MM.1S (cell line): ENCODE measurements at regions not wholly inside any gene's neighbourhood (a gene's known extent, or its start where the extent isn't known, plus 50 kb on each side); places are given as distances from the start of the nearest gene placed in this dataset.

ENCODE experiments used
- DNase-seq: peaks from one replicate; pipeline ENCODE4 v3.0.0-alpha.2; 2015
- H2AFZ ChIP-seq: fragments of 300-600 bp; sonication (generic); 2 replicates; pipeline ENCODE4 v1.6.0; 2016; ENCODE audit warnings: antibody characterized with exemption, low read length
- H3F3A ChIP-seq: fragments of 300-600 bp; sonication (generic); 2 replicates; pipeline ENCODE4 v1.6.1; 2016; ENCODE audit warnings: mild to moderate bottlenecking, antibody characterized with exemption, low read length, moderate library complexity, mixed read lengths; ENCODE audit not compliant: insufficient read depth
- H3K27ac ChIP-seq: fragments of 300-600 bp; sonication (generic); 2 replicates; pipeline ENCODE4 v1.5.1; 2016; ENCODE audit warnings: mild to moderate bottlenecking, low read length
- H3K27me3 ChIP-seq: fragments of 300-600 bp; sonication (generic); replicated peaks from 2 replicates; pipeline ENCODE4 v1.6.0; 2016; ENCODE audit warnings: low read length; ENCODE audit not compliant: insufficient read depth
- H3K36me3 ChIP-seq: fragments of 300-600 bp; sonication (generic); replicated peaks from 2 replicates; pipeline ENCODE4 v1.6.1; 2016; ENCODE audit warnings: mild to moderate bottlenecking, low read length, mixed read lengths; ENCODE audit not compliant: insufficient read depth
- H3K4me1 ChIP-seq: fragments of 300-600 bp; sonication (generic); 2 replicates; pipeline ENCODE4 v1.6.1; 2016; ENCODE audit warnings: low read length, mixed read lengths
- H3K4me2 ChIP-seq: fragments of 300-600 bp; sonication (generic); 2 replicates; pipeline ENCODE4 v1.6.0; 2016; ENCODE audit warnings: low read depth, low read length
- H3K4me3 ChIP-seq: fragments of 300-600 bp; sonication (generic); 2 replicates; pipeline ENCODE4 v1.5.1; 2016; ENCODE audit warnings: low read length, mixed read lengths
- H3K79me2 ChIP-seq: fragments of 300-600 bp; sonication (generic); 2 replicates; pipeline ENCODE4 v1.6.1; 2016; ENCODE audit warnings: mixed run types, low read length, mixed read lengths
- H3K9ac ChIP-seq: fragments of 300-600 bp; sonication (generic); 2 replicates; pipeline ENCODE4 v1.6.1; 2016; ENCODE audit warnings: low read length, mixed read lengths
- H3K9me2 ChIP-seq: fragments of 300-600 bp; sonication (generic); replicated peaks from 2 replicates; pipeline ENCODE4 v1.6.1; 2016; ENCODE audit warnings: mild to moderate bottlenecking, low read length, mixed read lengths; ENCODE audit not compliant: insufficient read depth
- H3K9me3 ChIP-seq: fragments of 300-600 bp; sonication (generic); replicated peaks from 2 replicates; pipeline ENCODE4 v1.6.1; 2016; ENCODE audit warnings: mild to moderate bottlenecking, low read length, mixed read lengths; ENCODE audit not compliant: insufficient read depth
- H4K20me1 ChIP-seq: fragments of 300-600 bp; sonication (generic); 2 replicates; pipeline ENCODE4 v1.6.1; 2016; ENCODE audit warnings: mild to moderate bottlenecking, low read length, moderate library complexity, mixed read lengths; ENCODE audit not compliant: insufficient read depth
- EZH2 ChIP-seq: fragments of 300-600 bp; sonication (generic); optimal IDR thresholded peaks from 2 replicates; pipeline ENCODE3; 2017; ENCODE audit warnings: low read depth, mild to moderate bottlenecking, antibody characterized with exemption, low read length, mixed read lengths
- EZH2phosphoT487 ChIP-seq: fragments of 300-600 bp; sonication (generic); IDR thresholded peaks from 2 replicates; pipeline ENCODE4 v1.6.1; 2018; ENCODE audit warnings: antibody characterized with exemption, low read length
- TF ChIP-seq, protein P1 (sequence below): fragments of 300-600 bp; sonication (generic); IDR thresholded peaks from 2 replicates; pipeline ENCODE4 v1.5.1; 2016; ENCODE audit warnings: antibody characterized with exemption, low read length, mixed read lengths

DNA sequence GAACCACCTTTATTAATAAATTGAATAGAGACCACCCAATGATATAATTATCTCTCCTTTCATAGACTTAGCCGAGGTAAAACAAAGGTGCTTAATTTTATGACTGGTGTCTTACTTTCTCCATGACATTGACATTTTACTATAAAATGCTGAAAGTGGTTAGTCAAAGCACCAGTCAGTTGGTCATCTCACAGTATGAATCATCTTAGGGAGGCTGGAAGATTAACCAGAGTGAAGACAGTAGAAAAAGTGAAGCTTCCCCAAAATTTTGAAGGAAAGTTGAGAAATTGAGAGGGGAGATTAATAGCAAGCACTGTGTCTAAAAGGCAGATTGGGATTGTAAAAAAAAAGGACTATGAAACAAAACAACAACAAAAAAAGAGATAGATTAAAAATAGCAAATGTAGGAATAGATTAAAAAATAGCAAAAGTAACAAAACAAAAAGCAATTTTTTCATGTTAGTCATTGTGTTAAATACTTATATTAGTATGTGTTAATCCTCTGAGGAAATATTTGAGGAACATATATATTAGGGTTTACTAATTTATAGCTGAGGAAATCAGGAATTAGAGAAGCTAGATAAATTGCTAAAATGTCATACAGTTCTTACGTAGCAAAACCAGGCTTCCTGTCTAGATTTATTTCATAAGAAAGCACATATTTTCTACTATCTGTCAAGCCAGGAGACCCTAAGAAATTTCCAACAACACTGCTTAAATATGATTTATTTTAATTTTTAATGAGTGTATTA lies 557.3 kb upstream of the ANO5 start:
- Histone ChIP-seq H3K9me2 (no peaks in the 10 kb centered on the region), H3K79me2 (no peaks in the 10 kb centered on the region), H3K4me1 (peaks cover 8% of the 10 kb centered on the region), H3K9me3 (no peaks in the 10 kb centered on the region), H3K36me3 (no peaks in the 10 kb centered on the region), H3K4me2 (no peak overlapping the region), H3K9ac (no peak overlapping the region), H4K20me1 (no peaks in the 10 kb centered on the region), H3K27ac (no peak overlapping the region), H3F3A (no peaks in the 10 kb centered on the region), H3K4me3 (no peak overlapping the region), H2AFZ (no peak overlapping the region), H3K27me3 (no peaks in the 10 kb centered on the region)
- TF ChIP-seq EZH2 (no peak), EZH2phosphoT487 (no peak)
- TF ChIP-seq, protein P1, sequence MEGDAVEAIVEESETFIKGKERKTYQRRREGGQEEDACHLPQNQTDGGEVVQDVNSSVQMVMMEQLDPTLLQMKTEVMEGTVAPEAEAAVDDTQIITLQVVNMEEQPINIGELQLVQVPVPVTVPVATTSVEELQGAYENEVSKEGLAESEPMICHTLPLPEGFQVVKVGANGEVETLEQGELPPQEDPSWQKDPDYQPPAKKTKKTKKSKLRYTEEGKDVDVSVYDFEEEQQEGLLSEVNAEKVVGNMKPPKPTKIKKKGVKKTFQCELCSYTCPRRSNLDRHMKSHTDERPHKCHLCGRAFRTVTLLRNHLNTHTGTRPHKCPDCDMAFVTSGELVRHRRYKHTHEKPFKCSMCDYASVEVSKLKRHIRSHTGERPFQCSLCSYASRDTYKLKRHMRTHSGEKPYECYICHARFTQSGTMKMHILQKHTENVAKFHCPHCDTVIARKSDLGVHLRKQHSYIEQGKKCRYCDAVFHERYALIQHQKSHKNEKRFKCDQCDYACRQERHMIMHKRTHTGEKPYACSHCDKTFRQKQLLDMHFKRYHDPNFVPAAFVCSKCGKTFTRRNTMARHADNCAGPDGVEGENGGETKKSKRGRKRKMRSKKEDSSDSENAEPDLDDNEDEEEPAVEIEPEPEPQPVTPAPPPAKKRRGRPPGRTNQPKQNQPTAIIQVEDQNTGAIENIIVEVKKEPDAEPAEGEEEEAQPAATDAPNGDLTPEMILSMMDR, result no peak
- no peak for DNase-seq

DNA sequence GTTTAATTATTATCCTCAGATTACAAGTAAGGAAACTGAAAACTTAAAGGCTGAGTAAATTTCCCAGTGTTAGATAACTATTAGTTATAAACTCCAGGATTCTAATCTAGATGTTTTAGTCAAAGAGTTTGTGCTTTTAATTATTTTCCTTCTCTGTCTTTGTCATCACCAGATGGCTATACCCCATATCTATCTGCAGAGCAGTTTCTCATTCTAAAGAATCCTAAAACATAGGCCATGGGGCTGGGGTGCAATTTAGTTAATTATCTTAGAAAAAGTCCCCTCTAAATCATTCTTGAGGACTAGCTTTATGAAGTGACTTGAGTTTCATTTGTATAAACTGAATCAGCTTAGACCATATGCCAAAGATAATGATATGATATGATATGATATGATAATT lies 556.3 kb upstream of the ANO5 start:
- Histone ChIP-seq H3K79me2 (no peaks in the 10 kb centered on the region), H3K27me3 (no peaks in the 10 kb centered on the region)
- DNase-seq, result no peak

DNA sequence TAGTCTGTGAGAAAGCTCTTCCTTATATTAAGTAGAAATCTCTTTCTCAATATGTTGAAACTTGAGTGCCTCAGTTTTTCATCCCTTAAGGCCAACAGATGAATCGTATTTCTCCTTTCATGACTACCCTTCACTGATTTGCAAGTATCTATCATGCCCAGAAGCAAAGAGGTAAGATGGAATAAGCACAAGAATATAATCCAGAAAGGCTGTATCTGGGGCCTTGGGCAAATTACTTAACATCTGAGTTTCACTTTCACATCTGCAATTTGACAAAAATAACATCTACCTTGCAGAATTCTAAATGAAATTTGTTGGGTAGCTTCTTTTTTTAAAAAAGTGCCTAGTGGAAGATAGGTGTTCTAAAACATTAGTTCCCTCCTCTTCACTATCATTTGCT lies 552.4 kb upstream of the ANO5 start:
- Histone ChIP-seq H2AFZ (no peak overlapping the region), H3K9ac (no peak overlapping the region), H3K27ac (no peak overlapping the region; the same call in 1 of the 2 replicates), H3K36me3 (no peaks in the 10 kb centered on the region), H3K9me2 (no peaks in the 10 kb centered on the region), H3K4me3 (no peak overlapping the region), H3K4me2 (peak overlapping the region; percentile 30; the same call in 1 of the 2 replicates), H3K4me1 (peaks cover 17% of the 10 kb centered on the region), H3K9me3 (no peaks in the 10 kb centered on the region), H3K79me2 (no peaks in the 10 kb centered on the region), H3F3A (no peaks in the 10 kb centered on the region), H4K20me1 (no peaks in the 10 kb centered on the region), H3K27me3 (no peaks in the 10 kb centered on the region)
- TF ChIP-seq, protein P1, result no peak
- TF ChIP-seq EZH2, result no peak
- TF ChIP-seq EZH2phosphoT487, result no peak
- DNase-seq, result peak; percentile 44

More for the DNA sequence above, 556.3 kb upstream of the ANO5 start:
- H3K4me2 ChIP-seq, result no peak overlapping the region
- TF ChIP-seq EZH2, result no peak
- no peak for TF ChIP-seq EZH2phosphoT487
- TF ChIP-seq, protein P1, result no peak
- H4K20me1 ChIP-seq, result no peaks in the 10 kb centered on the region
- no peaks in the 10 kb centered on the region for H3K9me2 ChIP-seq
- no peaks in the 10 kb centered on the region for H3K9me3 ChIP-seq
- H3K9ac ChIP-seq, result no peak overlapping the region
- H2AFZ ChIP-seq, result no peak overlapping the region
- H3K36me3 ChIP-seq, result no peaks in the 10 kb centered on the region
- no peak overlapping the region for H3K27ac ChIP-seq
- peaks cover 17% of the 10 kb centered on the region for H3K4me1 ChIP-seq
- no peak overlapping the region for H3K4me3 ChIP-seq
- no peaks in the 10 kb centered on the region for H3F3A ChIP-seq
